ENCODE measurements at regions not wholly inside any gene's neighbourhood (a gene's known extent, or its start where the extent isn't known, plus 50 kb on each side); places are given as distances from the start of the nearest gene placed in this dataset.

- TF ChIP-seq CTCF (IDR thresholded peaks at IDR 0.05), result no peak
- TF ChIP-seq EP300 (IDR thresholded peaks at IDR 0.05), result no peak
- TF ChIP-seq HMGXB4 (CRISPR knock-in tag; IDR thresholded peaks at IDR 0.05; ENCODE audit: borderline replicate concordance), result no peak
- no peak for TF ChIP-seq POLR2A (IDR thresholded peaks at IDR 0.05; ENCODE audit: low read length)
- TF ChIP-seq ZC3H11A (IDR thresholded peaks at IDR 0.05), result no peak
- no peak for TF ChIP-seq REST (IDR thresholded peaks at IDR 0.05)
- no peak for TF ChIP-seq RAD21 (conservative IDR thresholded peaks at IDR 0.05 in 1 of 2, IDR thresholded peaks at IDR 0.05 in 1 of 2)
- no peak for TF ChIP-seq BCL3 (IDR thresholded peaks at IDR 0.05)
These were observed 72.8 kb upstream of the FAM20C start for GRCh38 chr7:119392-120163.
